ENCODE measurements at regions not wholly inside any gene's neighbourhood (a gene's known extent, or its start where the extent isn't known, plus 50 kb on each side); places are given as distances from the start of the nearest gene placed in this dataset.

GRCh38 chr2:20543469-20544152 lies 96.7 kb downstream of the RHOB start:
- H3K27ac Mint-ChIP-seq = no peak overlapping the region
- H3K4me3 ChIP-seq (ENCODE audit: low read depth, low read length) = no peak overlapping the region

GRCh38 chr2:20544153-20544747 lies 97.4 kb downstream of the RHOB start:
- no peak overlapping the region for H3K4me3 Mint-ChIP-seq
- H3K4me1 ChIP-seq (ENCODE audit: control insufficient read depth, insufficient read depth, low read length, poor library complexity, severe bottlenecking) = no peaks in the 10 kb centered on the region
- H3K9me3 Mint-ChIP-seq = no peaks in the 10 kb centered on the region
- no peaks in the 10 kb centered on the region for H3K4me1 Mint-ChIP-seq
- H3K9me3 ChIP-seq (ENCODE audit: control insufficient read depth in 2 of 2, low read length in 2 of 2) = no peaks in the 10 kb centered on the region
- DNase-seq = no peak
- no peak overlapping the region for H3K4me3 ChIP-seq (ENCODE audit: low read depth, low read length)
- no peak for ATAC-seq (ENCODE audit: low read depth in 2 of 2)
- no peaks in the 10 kb centered on the region for H3K36me3 Mint-ChIP-seq
- H3K27me3 Mint-ChIP-seq = peaks cover 10% of the 10 kb centered on the region
- no peak overlapping the region for H3K27ac Mint-ChIP-seq
- no peaks in the 10 kb centered on the region for H3K27me3 ChIP-seq (ENCODE audit: control insufficient read depth, insufficient read depth, low read length)
- H3K36me3 ChIP-seq (ENCODE audit: control insufficient read depth, insufficient read depth, low read length) = no peaks in the 10 kb centered on the region
- no peak overlapping the region for H3K27ac ChIP-seq (ENCODE audit: insufficient read depth, low read length, poor library complexity, severe bottlenecking)

More at GRCh38 chr2:20543469-20544152, 96.7 kb downstream of the RHOB start:
- Histone ChIP-seq H3K36me3 (ENCODE audit: control insufficient read depth, insufficient read depth, low read length) (no peaks in the 10 kb centered on the region), H3K27me3 (ENCODE audit: control insufficient read depth, insufficient read depth, low read length) (no peaks in the 10 kb centered on the region), H3K9me3 (ENCODE audit: control insufficient read depth in 2 of 2, low read length in 2 of 2) (no peaks in the 10 kb centered on the region), H3K4me1 (ENCODE audit: control insufficient read depth, insufficient read depth, low read length, poor library complexity, severe bottlenecking) (no peaks in the 10 kb centered on the region), H3K27ac (ENCODE audit: insufficient read depth, low read length, poor library complexity, severe bottlenecking) (no peak overlapping the region)
- Mint-ChIP-seq H3K9me3 (no peaks in the 10 kb centered on the region), H3K4me3 (no peak overlapping the region), H3K4me1 (no peaks in the 10 kb centered on the region), H3K36me3 (no peaks in the 10 kb centered on the region), H3K27me3 (peaks cover 10% of the 10 kb centered on the region)
- DNase-seq = no peak
- no peak for ATAC-seq (ENCODE audit: low read depth in 2 of 2)

- Mint-ChIP-seq H3K27ac (no peak overlapping the region), H3K9me3 (no peaks in the 10 kb centered on the region), H3K27me3 (peaks cover 6% of the 10 kb centered on the region), H3K36me3 (no peaks in the 10 kb centered on the region), H3K4me1 (no peaks in the 10 kb centered on the region), H3K4me3 (no peak overlapping the region)
- H3K27ac ChIP-seq (ENCODE audit: insufficient read depth, low read length, poor library complexity, severe bottlenecking) = no peak overlapping the region
- H3K4me1 ChIP-seq (ENCODE audit: control insufficient read depth, insufficient read depth, low read length, poor library complexity, severe bottlenecking) = no peaks in the 10 kb centered on the region
- ATAC-seq (ENCODE audit: low read depth in 2 of 2) (no peak), DNase-seq (no peak)
- H3K36me3 ChIP-seq (ENCODE audit: control insufficient read depth, insufficient read depth, low read length) = no peaks in the 10 kb centered on the region
- no peak overlapping the region for H3K4me3 ChIP-seq (ENCODE audit: low read depth, low read length)
- H3K9me3 ChIP-seq (ENCODE audit: control insufficient read depth in 2 of 2, low read length in 2 of 2) = no peaks in the 10 kb centered on the region
- no peaks in the 10 kb centered on the region for H3K27me3 ChIP-seq (ENCODE audit: control insufficient read depth, insufficient read depth, low read length)
Measured at GRCh38 chr2:20549144-20549543, 101.8 kb downstream of the HS1BP3 start.

- Mint-ChIP-seq H3K27ac (no peak overlapping the region), H3K27me3 (peaks cover 3% of the 10 kb centered on the region), H3K4me3 (no peak overlapping the region), H3K9me3 (no peaks in the 10 kb centered on the region), H3K36me3 (no peaks in the 10 kb centered on the region), H3K4me1 (no peaks in the 10 kb centered on the region)
- Histone ChIP-seq H3K27me3 (ENCODE audit: control insufficient read depth, insufficient read depth, low read length) (no peaks in the 10 kb centered on the region), H3K9me3 (ENCODE audit: control insufficient read depth in 2 of 2, low read length in 2 of 2) (no peaks in the 10 kb centered on the region), H3K4me3 (ENCODE audit: low read depth, low read length) (no peak overlapping the region), H3K4me1 (ENCODE audit: control insufficient read depth, insufficient read depth, low read length, poor library complexity, severe bottlenecking) (no peaks in the 10 kb centered on the region), H3K36me3 (ENCODE audit: control insufficient read depth, insufficient read depth, low read length) (no peaks in the 10 kb centered on the region), H3K27ac (ENCODE audit: insufficient read depth, low read length, poor library complexity, severe bottlenecking) (no peak overlapping the region)
- DNase-seq (no peak), ATAC-seq (ENCODE audit: low read depth in 2 of 2) (no peak)
Measured at GRCh38 chr2:20549691-20550348, 101.1 kb downstream of the HS1BP3 start.

- DNase-seq (no peak), ATAC-seq (ENCODE audit: low read depth in 2 of 2) (no peak)
- H3K36me3 ChIP-seq (ENCODE audit: control insufficient read depth, insufficient read depth, low read length) = no peaks in the 10 kb centered on the region
- no peaks in the 10 kb centered on the region for H3K9me3 Mint-ChIP-seq
- H3K27me3 ChIP-seq (ENCODE audit: control insufficient read depth, insufficient read depth, low read length) = no peaks in the 10 kb centered on the region
- H3K27ac ChIP-seq (ENCODE audit: insufficient read depth, low read length, poor library complexity, severe bottlenecking) = no peak overlapping the region
- H3K4me1 Mint-ChIP-seq = no peaks in the 10 kb centered on the region
- H3K9me3 ChIP-seq (ENCODE audit: control insufficient read depth in 2 of 2, low read length in 2 of 2) = no peaks in the 10 kb centered on the region
- peaks cover 4% of the 10 kb centered on the region for H3K27me3 Mint-ChIP-seq
- H3K4me3 Mint-ChIP-seq = no peak overlapping the region
- H3K36me3 Mint-ChIP-seq = no peaks in the 10 kb centered on the region
- no peak overlapping the region for H3K27ac Mint-ChIP-seq
- H3K4me3 ChIP-seq (ENCODE audit: low read depth, low read length) = no peak overlapping the region
- no peaks in the 10 kb centered on the region for H3K4me1 ChIP-seq (ENCODE audit: control insufficient read depth, insufficient read depth, low read length, poor library complexity, severe bottlenecking)
Measured at GRCh38 chr2:20551260-20551944, 99.5 kb downstream of the HS1BP3 start.

- H3K4me3 ChIP-seq (ENCODE audit: low read depth, low read length) = no peak overlapping the region
- H3K27me3 ChIP-seq (ENCODE audit: control insufficient read depth, insufficient read depth, low read length) = no peaks in the 10 kb centered on the region
- no peaks in the 10 kb centered on the region for H3K4me1 ChIP-seq (ENCODE audit: control insufficient read depth, insufficient read depth, low read length, poor library complexity, severe bottlenecking)
- H3K27ac ChIP-seq (ENCODE audit: insufficient read depth, low read length, poor library complexity, severe bottlenecking) = no peak overlapping the region
- DNase-seq (no peak), ATAC-seq (ENCODE audit: low read depth in 2 of 2) (no peak)
- Mint-ChIP-seq H3K9me3 (no peaks in the 10 kb centered on the region), H3K27me3 (peaks cover 4% of the 10 kb centered on the region), H3K36me3 (no peaks in the 10 kb centered on the region), H3K27ac (no peak overlapping the region), H3K4me3 (no peak overlapping the region), H3K4me1 (no peaks in the 10 kb centered on the region)
- no peaks in the 10 kb centered on the region for H3K9me3 ChIP-seq (ENCODE audit: control insufficient read depth in 2 of 2, low read length in 2 of 2)
- no peaks in the 10 kb centered on the region for H3K36me3 ChIP-seq (ENCODE audit: control insufficient read depth, insufficient read depth, low read length)
Measured at GRCh38 chr2:20551945-20552328, 99.0 kb downstream of the HS1BP3 start.

- Histone ChIP-seq H3K4me3 (ENCODE audit: low read depth, low read length) (no peak overlapping the region), H3K36me3 (ENCODE audit: control insufficient read depth, insufficient read depth, low read length) (no peaks in the 10 kb centered on the region), H3K9me3 (ENCODE audit: control insufficient read depth in 2 of 2, low read length in 2 of 2) (no peaks in the 10 kb centered on the region), H3K27me3 (ENCODE audit: control insufficient read depth, insufficient read depth, low read length) (no peaks in the 10 kb centered on the region), H3K4me1 (ENCODE audit: control insufficient read depth, insufficient read depth, low read length, poor library complexity, severe bottlenecking) (no peaks in the 10 kb centered on the region), H3K27ac (ENCODE audit: insufficient read depth, low read length, poor library complexity, severe bottlenecking) (no peak overlapping the region)
- H3K4me1 Mint-ChIP-seq = peaks cover 0 to 4% (median 0%) of the 10 kb centered on the region in 4 donors
- H3K27ac Mint-ChIP-seq = no peak overlapping the region
- no peaks in the 10 kb centered on the region for H3K36me3 Mint-ChIP-seq
- no peaks in the 10 kb centered on the region for H3K9me3 Mint-ChIP-seq
- no peak overlapping the region for H3K4me3 Mint-ChIP-seq
- ATAC-seq (ENCODE audit: low read depth in 2 of 2) (no peak), DNase-seq (no peak)
- H3K27me3 Mint-ChIP-seq = peaks cover 4% of the 10 kb centered on the region
Measured at GRCh38 chr2:20552847-20553246, 98.1 kb downstream of the HS1BP3 start.
